Lung (tissue), 11 donors: ENCODE measurements at regions not wholly inside any gene's neighbourhood (a gene's known extent, or its start where the extent isn't known, plus 50 kb on each side); places are given as distances from the start of the nearest gene placed in this dataset.

ENCODE experiments used
- ATAC-seq: fragments of 200-7000 bp; cut with Tn5 transposase; one replicate; pipeline ENCODE4 v1.9.1; 2020; ENCODE audit warnings: moderate number of reproducible peaks; ENCODE audit not compliant: insufficient read depth, low FRiP score
- DNase-seq, 3 donors: peaks; one replicate each; pipeline ENCODE4 v3.0.0-alpha.2; 2013 to 2017
- H3K27ac ChIP-seq, 2 donors: one replicate each; pipeline ENCODE4 v1.5.1; 2013; ENCODE audit warnings: mild to moderate bottlenecking in 2 of 2, moderate library complexity in 2 of 2, control low read depth in 1 of 2, inconsistent platforms in 1 of 2, low read depth in 1 of 2, low read length in 1 of 2
- H3K27me3 ChIP-seq, 3 donors: one replicate each; pipeline ENCODE4 v1.5.1; 2013; ENCODE audit warnings: low read length in 2 of 3; ENCODE audit not compliant: control insufficient read depth in 3 of 3, insufficient read depth in 3 of 3
- H3K36me3 ChIP-seq, 4 donors: one replicate each; pipeline ENCODE4 v1.5.1; 2013; ENCODE audit warnings: low read length in 4 of 4, mild to moderate bottlenecking in 1 of 4, moderate library complexity in 1 of 4; ENCODE audit not compliant: control insufficient read depth in 4 of 4, insufficient read depth in 4 of 4
- H3K4me1 ChIP-seq, 5 donors: one replicate each; pipeline ENCODE4 v1.5.1; 2013; ENCODE audit warnings: low read length in 5 of 5, mild to moderate bottlenecking in 2 of 5, moderate library complexity in 1 of 5; ENCODE audit not compliant: control insufficient read depth in 5 of 5, insufficient read depth in 5 of 5
- H3K4me3 ChIP-seq: one replicate; pipeline ENCODE4 v1.5.1; 2013; ENCODE audit warnings: mild to moderate bottlenecking, control low read depth, moderate library complexity
- H3K9ac ChIP-seq, 2 donors: one replicate each; pipeline ENCODE4 v1.5.1; 2013; ENCODE audit warnings: low read length in 2 of 2, control low read depth in 1 of 2; ENCODE audit not compliant: insufficient read depth in 1 of 2
- H3K9me3 ChIP-seq, 4 donors: one replicate each; pipeline ENCODE4 v1.5.1; 2013; ENCODE audit warnings: low read length in 3 of 4, mild to moderate bottlenecking in 1 of 4, moderate library complexity in 1 of 4; ENCODE audit not compliant: control insufficient read depth in 4 of 4, insufficient read depth in 3 of 4
- CTCF ChIP-seq: IDR thresholded peaks from 2 replicates; pipeline ENCODE4 v1.5.1; 2012; ENCODE audit warnings: mild to moderate bottlenecking; ENCODE audit errors: control extremely low read depth, extremely low read depth
- WGBS, 2 donors: extraction: QIAGEN DNeasy Blood & Tissue Kit; methylation state at CpG; one replicate each; pipeline ENCODE4 v1.1.7; 2013; 5-methylcytosine and 5-hydroxymethylcytosine counted together
- donor health status: control.
- donor health status: control.
- donor health status: Bipolar disorder and iron deficiency.
- donor health status: healthy.
- donor health status: DM: yes; HTN: yes; CAD: no.

GRCh38 chr20:12883507-12883885 lies 125.3 kb upstream of the SPTLC3 start:
- ATAC-seq: no peak
- no peaks in the 10 kb centered on the region for H3K36me3 ChIP-seq
- no peaks in the 10 kb centered on the region for H3K9me3 ChIP-seq
- no peak overlapping the region for H3K4me3 ChIP-seq
- no peak for TF ChIP-seq CTCF
- H3K4me1 ChIP-seq: peaks cover 0 to 7% (median 0%) of the 10 kb centered on the region in 5 donors
- no peak overlapping the region for H3K27ac ChIP-seq
- H3K27me3 ChIP-seq: no peaks in the 10 kb centered on the region
- DNase-seq: no peak
- no peak overlapping the region for H3K9ac ChIP-seq

DNA sequence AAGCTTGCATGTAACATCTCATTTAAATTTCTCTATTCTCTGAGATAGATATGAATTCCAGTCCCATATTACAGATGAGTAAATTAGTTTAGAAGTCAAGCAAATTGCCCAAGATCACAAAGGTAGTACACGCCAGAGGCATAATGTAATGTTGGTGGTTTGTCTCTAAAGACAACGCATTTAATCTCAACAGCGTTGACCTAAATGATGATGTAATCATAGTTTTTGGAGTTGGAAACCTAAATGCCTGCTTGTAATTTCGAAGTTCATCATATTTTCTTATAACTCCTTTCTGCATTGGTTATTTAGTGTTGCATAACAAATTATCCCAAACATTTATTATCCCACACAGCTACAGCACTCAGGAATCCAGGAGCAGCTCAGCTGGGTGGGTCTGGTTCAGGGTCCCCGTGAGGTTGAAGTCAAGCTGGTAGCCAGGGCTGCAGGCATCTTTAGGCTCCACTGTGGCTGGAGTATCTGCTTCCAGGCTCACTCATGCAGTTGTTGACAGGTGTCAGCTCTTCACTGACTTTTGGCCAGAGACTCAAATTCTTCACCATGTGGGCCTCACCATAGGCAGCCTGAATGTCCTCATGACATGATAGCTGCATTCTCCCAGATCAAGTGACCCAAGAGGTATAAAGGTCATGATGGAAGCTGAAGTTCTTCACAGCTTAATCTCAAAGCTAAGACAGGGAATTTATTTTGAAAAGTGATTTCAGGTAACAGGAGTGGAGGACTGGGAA lies 122.0 kb upstream of the SPTLC3 start:
- Histone ChIP-seq H3K9ac (no peak overlapping the region), H3K9me3 (peaks cover 0 to 2% (median 0%) of the 10 kb centered on the region in 4 donors), H3K27me3 (no peaks in the 10 kb centered on the region), H3K4me1 (peaks cover 0 to 7% (median 0%) of the 10 kb centered on the region in 5 donors), H3K4me3 (no peak overlapping the region), H3K27ac (no peak overlapping the region), H3K36me3 (no peaks in the 10 kb centered on the region)
- no peak for ATAC-seq
- DNase-seq: no peak
- TF ChIP-seq CTCF: no peak
- WGBS, 2 donors: 83 to 90% methylated on average over 5 of the region's 5 CpGs

- Histone ChIP-seq H3K9ac (no peak overlapping the region), H3K4me1 (peaks cover 0 to 7% (median 0%) of the 10 kb centered on the region in 5 donors), H3K9me3 (peaks cover 0 to 5% (median 0%) of the 10 kb centered on the region in 4 donors), H3K4me3 (no peak overlapping the region), H3K36me3 (no peaks in the 10 kb centered on the region), H3K27me3 (peaks cover 0 to 2% (median 0%) of the 10 kb centered on the region in 3 donors), H3K27ac (no peak overlapping the region)
- 87 to 96% methylated on average over 3 of the region's 3 CpGs for WGBS, 2 donors
- TF ChIP-seq CTCF: no peak
- ATAC-seq (no peak), DNase-seq (no peak)
Observed at GRCh38 chr20:12891643-12892042, 117.1 kb upstream of the SPTLC3 start.
